Cardiac fibroblast (primary cell): ENCODE measurements at regions not wholly inside any gene's neighbourhood (a gene's known extent, or its start where the extent isn't known, plus 50 kb on each side); places are given as distances from the start of the nearest gene placed in this dataset.
"Not testable (repeated sequence)": the region's sequence is repeated elsewhere in the genome, so short reads cannot be mapped to it uniquely, and the experiment has no call there.

ENCODE experiments used
- DNase-seq, 2 donors: peaks; one replicate each; pipeline versions ENCODE4 v3.0.0 to v3.0.0-alpha.2; 2010; ENCODE audit warnings: low read depth in 2 of 2
- H3K4me3 ChIP-seq, 2 donors: replicated peaks in 1 of 2; 1 replicate in 1 of 2; 2 replicates in 1 of 2; pipeline ENCODE4 v1.5.1; 2011; ENCODE audit warnings: low read depth in 2 of 2, low read length in 2 of 2, mild to moderate bottlenecking in 2 of 2, moderate library complexity in 1 of 2
- CTCF ChIP-seq: IDR thresholded peaks from one replicate; pipeline ENCODE4 v1.5.1; 2011; ENCODE audit warnings: low read depth, mild to moderate bottlenecking, low read length, inconsistent platforms

- no peak for TF ChIP-seq CTCF
- H3K4me3 ChIP-seq: no peak overlapping the region
- DNase-seq: peak in 1 of 2 donors; percentile 32
These were observed 186.8 kb upstream of the FBXO11 start for GRCh38 chr2:48092846-48093803.

GRCh38 chr2:48096765-48097164 is 190.5 kb upstream of the FBXO11 start:
- DNase-seq, H3K4me3 ChIP-seq: not testable (repeated sequence)

GRCh38 chr2:48098539-48098938 is 192.2 kb upstream of the FBXO11 start:
- no peak for TF ChIP-seq CTCF
- H3K4me3 ChIP-seq: no peak overlapping the region
- no peak for DNase-seq

- no peak for DNase-seq
- TF ChIP-seq CTCF: no peak
- no peak overlapping the region for H3K4me3 ChIP-seq
These were observed 198.1 kb upstream of the FBXO11 start for GRCh38 chr2:48104418-48104817.

GRCh38 chr2:48105848-48106247 is 199.6 kb upstream of the FBXO11 start:
- no peak for TF ChIP-seq CTCF
- H3K4me3 ChIP-seq: no peak overlapping the region
- DNase-seq: no peak

- DNase-seq: peak; percentile 76 to 85
- H3K4me3 ChIP-seq: no peak overlapping the region
- TF ChIP-seq CTCF: peak; percentile 35
These were observed 201.1 kb upstream of the FBXO11 start for GRCh38 chr2:48107326-48107925.

- no peak for TF ChIP-seq CTCF
- no peak overlapping the region for H3K4me3 ChIP-seq
- DNase-seq: no peak
These were observed 202.2 kb upstream of the FBXO11 start for GRCh38 chr2:48108455-48108854.
